ENCODE measurements at regions not wholly inside any gene's neighbourhood (a gene's known extent, or its start where the extent isn't known, plus 50 kb on each side); places are given as distances from the start of the nearest gene placed in this dataset.
"Not testable (repeated sequence)": the region's sequence is repeated elsewhere in the genome, so short reads cannot be mapped to it uniquely, and the experiment has no call there.

DNA sequence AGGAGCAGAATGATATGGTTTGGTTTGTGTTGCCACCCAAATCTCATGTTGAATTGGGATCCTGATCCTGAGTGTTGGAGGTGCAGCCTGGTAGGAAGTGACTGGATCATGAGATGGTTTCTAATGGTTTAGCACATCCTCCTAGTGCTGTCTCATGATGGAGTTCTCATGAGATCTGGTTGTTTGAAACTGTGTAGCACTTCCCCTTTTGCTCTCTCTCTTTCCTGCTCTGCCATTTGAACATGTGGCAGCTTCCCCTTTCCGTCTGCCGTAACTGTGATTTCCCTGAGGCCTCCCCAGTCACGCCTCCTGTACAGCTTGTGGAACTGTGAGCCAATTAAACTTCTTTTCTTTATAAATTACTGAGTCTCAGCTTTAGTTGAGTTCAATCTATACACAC is 756.8 kb upstream of the CDH6 start:
- CTCF ChIA-PET, result no interaction called here
- Mint-ChIP-seq H3K4me1 (ENCODE audit: low read depth) (no peaks in the 10 kb centered on the region), H3K4me3 (no peak overlapping the region)

DNA sequence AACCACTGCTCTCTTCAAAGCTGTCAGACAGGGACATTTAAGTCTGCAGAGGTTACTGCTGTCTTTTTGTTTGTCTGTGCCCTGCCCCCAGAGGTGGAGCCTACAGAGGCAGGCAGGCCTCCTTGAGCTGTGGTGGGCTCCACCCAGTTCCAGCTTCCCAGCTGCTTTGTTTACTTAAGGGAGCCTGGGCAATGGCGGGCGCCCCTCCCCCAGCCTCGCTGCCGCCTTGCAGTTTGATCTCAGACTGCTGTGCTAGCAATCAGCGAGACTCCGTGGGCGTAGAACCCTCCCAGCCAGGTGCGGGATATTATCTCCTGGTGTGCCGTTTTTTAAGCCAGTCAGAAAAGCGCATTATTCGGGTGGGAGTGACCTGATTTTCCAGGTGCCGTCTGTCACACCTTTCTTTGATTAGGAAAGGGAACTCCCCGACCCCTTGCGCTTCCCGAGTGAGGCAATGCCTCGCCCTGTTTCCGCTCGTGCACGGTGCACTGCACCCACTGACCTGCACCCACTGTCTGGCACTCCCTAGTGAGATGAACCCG is 764.5 kb upstream of the CDH6 start:
- H3K9me3 Mint-ChIP-seq; DNase-seq; H3K27me3 ChIP-seq (ENCODE audit: control insufficient read depth in 1 of 2, insufficient read depth in 2 of 2, low read length in 2 of 2); H3K4me1 Mint-ChIP-seq (ENCODE audit: low read depth); H3K9me3 ChIP-seq (ENCODE audit: control insufficient read depth in 1 of 2, insufficient read depth in 1 of 2, low read length in 2 of 2); H3K36me3 ChIP-seq (ENCODE audit: insufficient read depth, low read length); ATAC-seq (ENCODE audit: poor library complexity); H3K4me1 ChIP-seq (ENCODE audit: insufficient read depth, low read length); H3K4me3 ChIP-seq (ENCODE audit: low read length); H3K27ac Mint-ChIP-seq; H3K4me3 Mint-ChIP-seq; H3K27ac ChIP-seq (ENCODE audit: low read depth in 1 of 2, low read length in 2 of 2); intact Hi-C loops (cut with DNase I, micrococcal nuclease); POLR2A ChIA-PET; H3K27me3 Mint-ChIP-seq; H3K36me3 Mint-ChIP-seq (ENCODE audit: low read depth); CTCF ChIA-PET: not testable (repeated sequence)

More for the DNA sequence above, 756.8 kb upstream of the CDH6 start:
- TF ChIP-seq, protein P1, sequence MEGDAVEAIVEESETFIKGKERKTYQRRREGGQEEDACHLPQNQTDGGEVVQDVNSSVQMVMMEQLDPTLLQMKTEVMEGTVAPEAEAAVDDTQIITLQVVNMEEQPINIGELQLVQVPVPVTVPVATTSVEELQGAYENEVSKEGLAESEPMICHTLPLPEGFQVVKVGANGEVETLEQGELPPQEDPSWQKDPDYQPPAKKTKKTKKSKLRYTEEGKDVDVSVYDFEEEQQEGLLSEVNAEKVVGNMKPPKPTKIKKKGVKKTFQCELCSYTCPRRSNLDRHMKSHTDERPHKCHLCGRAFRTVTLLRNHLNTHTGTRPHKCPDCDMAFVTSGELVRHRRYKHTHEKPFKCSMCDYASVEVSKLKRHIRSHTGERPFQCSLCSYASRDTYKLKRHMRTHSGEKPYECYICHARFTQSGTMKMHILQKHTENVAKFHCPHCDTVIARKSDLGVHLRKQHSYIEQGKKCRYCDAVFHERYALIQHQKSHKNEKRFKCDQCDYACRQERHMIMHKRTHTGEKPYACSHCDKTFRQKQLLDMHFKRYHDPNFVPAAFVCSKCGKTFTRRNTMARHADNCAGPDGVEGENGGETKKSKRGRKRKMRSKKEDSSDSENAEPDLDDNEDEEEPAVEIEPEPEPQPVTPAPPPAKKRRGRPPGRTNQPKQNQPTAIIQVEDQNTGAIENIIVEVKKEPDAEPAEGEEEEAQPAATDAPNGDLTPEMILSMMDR (IDR thresholded peaks at IDR 0.05), result no peak
- Mint-ChIP-seq H3K27me3 (no peaks in the 10 kb centered on the region), H3K9me3 (peaks cover 9% of the 10 kb centered on the region), H3K27ac (no peak overlapping the region), H3K36me3 (ENCODE audit: low read depth) (no peaks in the 10 kb centered on the region)
- Histone ChIP-seq H3K27ac (ENCODE audit: low read depth in 1 of 2, low read length in 2 of 2) (no peak overlapping the region), H3K4me1 (ENCODE audit: insufficient read depth, low read length) (no peaks in the 10 kb centered on the region), H3K9me3 (ENCODE audit: control insufficient read depth in 1 of 2, insufficient read depth in 1 of 2, low read length in 2 of 2) (peaks cover 9 to 15% of the 10 kb centered on the region in 2 experiments), H3K4me3 (ENCODE audit: low read length) (no peak overlapping the region), H3K27me3 (ENCODE audit: control insufficient read depth in 1 of 2, insufficient read depth in 2 of 2, low read length in 2 of 2) (no peaks in the 10 kb centered on the region), H3K36me3 (ENCODE audit: insufficient read depth, low read length) (no peaks in the 10 kb centered on the region)
- POLR2A ChIA-PET, result no interaction called here
- no peak for ATAC-seq (ENCODE audit: poor library complexity)
- peak in 1 of 14 experiments; percentile 1 for DNase-seq
- intact Hi-C loops (cut with DNase I, micrococcal nuclease), result no loop called here

DNA sequence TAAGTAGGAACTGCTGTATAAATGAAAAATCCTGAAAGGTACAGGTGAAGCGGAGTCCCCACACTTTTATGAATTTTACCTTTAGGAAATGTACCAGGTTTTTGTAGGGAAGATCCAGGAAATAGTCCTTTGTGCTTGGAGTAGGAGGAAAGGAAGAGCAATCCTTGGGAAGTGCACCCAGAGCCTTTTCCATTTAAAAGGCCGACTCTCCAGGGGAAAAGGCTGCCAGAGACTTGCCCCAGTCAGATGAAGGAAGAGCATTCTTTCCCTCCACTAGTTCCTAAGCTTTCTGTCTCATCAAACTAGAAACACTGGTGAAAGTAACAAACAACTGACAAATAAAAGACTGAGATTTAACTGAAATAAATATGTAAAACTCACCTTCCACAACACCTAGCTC is 779.4 kb upstream of the CDH6 start:
- no peak for DNase-seq
- intact Hi-C loops (cut with DNase I, micrococcal nuclease), result no loop called here
- no peaks in the 10 kb centered on the region for H3K27me3 Mint-ChIP-seq
- POLR2A ChIA-PET, result interaction anchor here (0.7 kb wide), 1 partner anchor 9 kb away, joined by 3 read pairs; no protein-coding TSS in a partner anchor
- no peak overlapping the region for H3K27ac Mint-ChIP-seq
- H3K36me3 Mint-ChIP-seq (ENCODE audit: low read depth), result no peaks in the 10 kb centered on the region
- CTCF ChIA-PET, result no interaction called here
- H3K9me3 Mint-ChIP-seq, result peaks cover 8% of the 10 kb centered on the region
- H3K4me3 Mint-ChIP-seq, result no peak overlapping the region
- H3K9me3 ChIP-seq (ENCODE audit: control insufficient read depth in 1 of 2, insufficient read depth in 1 of 2, low read length in 2 of 2), result no peaks in the 10 kb centered on the region
- no peaks in the 10 kb centered on the region for H3K4me1 ChIP-seq (ENCODE audit: insufficient read depth, low read length)
- H3K27me3 ChIP-seq (ENCODE audit: control insufficient read depth in 1 of 2, insufficient read depth in 2 of 2, low read length in 2 of 2), result no peaks in the 10 kb centered on the region
- H3K27ac ChIP-seq (ENCODE audit: low read depth in 1 of 2, low read length in 2 of 2), result no peak overlapping the region
- H3K36me3 ChIP-seq (ENCODE audit: insufficient read depth, low read length), result no peaks in the 10 kb centered on the region
- TF ChIP-seq, protein P1 (IDR thresholded peaks at IDR 0.05), result no peak
- ATAC-seq (ENCODE audit: poor library complexity), result no peak
- H3K4me3 ChIP-seq (ENCODE audit: low read length), result no peak overlapping the region
- no peaks in the 10 kb centered on the region for H3K4me1 Mint-ChIP-seq (ENCODE audit: low read depth)

DNA sequence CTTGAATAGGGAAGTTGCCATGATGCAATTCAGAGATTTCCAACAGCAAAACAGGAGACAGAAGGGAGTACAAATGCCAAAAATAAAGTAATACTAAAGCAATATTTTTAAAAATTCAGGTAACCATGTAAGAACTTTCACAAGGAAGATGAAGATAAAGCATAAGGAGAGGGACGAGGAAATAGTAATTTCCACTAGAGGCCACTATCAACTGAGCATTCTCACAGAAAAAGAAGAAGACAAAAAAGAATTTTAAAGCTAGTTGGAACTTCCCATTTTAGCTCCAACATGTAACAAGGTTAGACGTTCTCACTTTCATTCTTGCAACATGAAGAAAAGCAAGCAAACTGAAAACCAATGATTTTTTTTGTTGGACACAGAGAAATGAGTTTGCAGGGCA is 779.9 kb upstream of the CDH6 start:
- H3K4me3 Mint-ChIP-seq, result no peak overlapping the region
- Histone ChIP-seq H3K27me3 (ENCODE audit: control insufficient read depth in 1 of 2, insufficient read depth in 2 of 2, low read length in 2 of 2) (no peaks in the 10 kb centered on the region), H3K36me3 (ENCODE audit: insufficient read depth, low read length) (no peaks in the 10 kb centered on the region), H3K27ac (ENCODE audit: low read depth in 1 of 2, low read length in 2 of 2) (no peak overlapping the region), H3K9me3 (ENCODE audit: control insufficient read depth in 1 of 2, insufficient read depth in 1 of 2, low read length in 2 of 2) (no peaks in the 10 kb centered on the region), H3K4me3 (ENCODE audit: low read length) (no peak overlapping the region), H3K4me1 (ENCODE audit: insufficient read depth, low read length) (no peaks in the 10 kb centered on the region)
- TF ChIP-seq, protein P1 (IDR thresholded peaks at IDR 0.05), result no peak
- no peak for DNase-seq
- intact Hi-C loops (cut with DNase I, micrococcal nuclease), result no loop called here
- H3K27ac Mint-ChIP-seq, result no peak overlapping the region
- H3K36me3 Mint-ChIP-seq (ENCODE audit: low read depth), result no peaks in the 10 kb centered on the region
- ATAC-seq (ENCODE audit: poor library complexity), result no peak
- POLR2A ChIA-PET, result interaction anchor here (0.7 kb wide), 1 partner anchor 9 kb away, joined by 3 read pairs; no protein-coding TSS in a partner anchor
- CTCF ChIA-PET, result no interaction called here
- no peaks in the 10 kb centered on the region for H3K27me3 Mint-ChIP-seq
- no peaks in the 10 kb centered on the region for H3K4me1 Mint-ChIP-seq (ENCODE audit: low read depth)
- H3K9me3 Mint-ChIP-seq, result peaks cover 6% of the 10 kb centered on the region

All from CD4-positive, alpha-beta T cell (primary cell).